ENCODE measurements at regions not wholly inside any gene's neighbourhood (a gene's known extent, or its start where the extent isn't known, plus 50 kb on each side); places are given as distances from the start of the nearest gene placed in this dataset.

- Mint-ChIP-seq H3K4me1 (peaks cover 18% of the 10 kb centered on the region), H3K36me3 (ENCODE audit: low read depth) (no peaks in the 10 kb centered on the region), H3K27me3 (peaks cover 18% of the 10 kb centered on the region), H3K4me3 (no peak overlapping the region), H3K9me3 (no peaks in the 10 kb centered on the region), H3K27ac (no peak overlapping the region)
- CTCF ChIA-PET, result no interaction called here
- no peak for DNase-seq
- POLR2A ChIA-PET, result no interaction called here
Observed at GRCh38 chr5:96340357-96340756, 92.7 kb downstream of the PCSK1 start.

- Mint-ChIP-seq H3K27me3 (peaks cover 18% of the 10 kb centered on the region), H3K4me1 (peaks cover 14% of the 10 kb centered on the region), H3K36me3 (ENCODE audit: low read depth) (no peaks in the 10 kb centered on the region), H3K4me3 (no peak overlapping the region), H3K9me3 (no peaks in the 10 kb centered on the region), H3K27ac (no peak overlapping the region)
- CTCF ChIA-PET, result interaction anchor here (1.6 kb wide), 1 partner anchor 473 kb away, joined by 3 read pairs; no protein-coding TSS in a partner anchor
- POLR2A ChIA-PET, result no interaction called here
- DNase-seq, result no peak
Observed at GRCh38 chr5:96339862-96340261, 93.2 kb downstream of the PCSK1 start.

GRCh38 chr5:96338624-96339415 lies 94.2 kb downstream of the PCSK1 start:
- no peak for DNase-seq
- POLR2A ChIA-PET, result no interaction called here
- CTCF ChIA-PET, result interaction anchor here (1.6 kb wide), 1 partner anchor 472 kb away, joined by 3 read pairs; no protein-coding TSS in a partner anchor
- H3K4me3 Mint-ChIP-seq, result no peak overlapping the region
- H3K9me3 Mint-ChIP-seq, result no peaks in the 10 kb centered on the region
- H3K4me1 Mint-ChIP-seq, result peaks cover 8% of the 10 kb centered on the region
- H3K36me3 Mint-ChIP-seq (ENCODE audit: low read depth), result no peaks in the 10 kb centered on the region
- H3K27ac Mint-ChIP-seq, result no peak overlapping the region
- peaks cover 16% of the 10 kb centered on the region for H3K27me3 Mint-ChIP-seq

DNA sequence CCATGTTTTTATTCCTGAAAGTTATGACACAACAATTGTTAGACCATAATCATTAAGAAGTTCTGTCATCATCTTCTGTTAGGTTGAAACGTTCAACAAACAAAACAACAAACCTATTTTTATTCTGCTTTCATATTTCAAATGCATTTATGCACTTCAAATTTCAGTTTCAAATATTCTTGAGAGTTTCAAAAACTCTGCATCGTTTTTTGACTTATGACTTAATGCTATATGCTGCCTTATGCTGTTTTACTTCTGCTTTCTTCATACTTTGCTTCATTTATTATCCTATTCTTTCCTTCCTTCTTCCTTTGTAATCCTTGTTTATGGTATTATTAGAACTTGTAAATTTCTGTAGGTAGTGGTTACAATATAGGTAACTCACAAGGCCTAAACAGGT lies 95.0 kb downstream of the PCSK1 start:
- no peaks in the 10 kb centered on the region for H3K9me3 Mint-ChIP-seq
- CTCF ChIA-PET, result interaction anchor here (1.6 kb wide), 1 partner anchor 471 kb away, joined by 3 read pairs; no protein-coding TSS in a partner anchor

GRCh38 chr5:96337048-96337781 lies 95.8 kb downstream of the PCSK1 start:
- Mint-ChIP-seq H3K27me3 (peaks cover 11% of the 10 kb centered on the region), H3K9me3 (no peaks in the 10 kb centered on the region), H3K27ac (no peak overlapping the region), H3K4me1 (peaks cover 8% of the 10 kb centered on the region), H3K36me3 (ENCODE audit: low read depth) (no peaks in the 10 kb centered on the region), H3K4me3 (no peak overlapping the region)
- DNase-seq, result no peak
- ChIA-PET POLR2A (no interaction called here), CTCF (interaction anchor here (0.7 to 2.0 kb wide), 8 partner anchors 8 to 556 kb away, joined by 3 to 8 read pairs (median 4); no protein-coding TSS in a partner anchor)

More for the DNA sequence above, 95.0 kb downstream of the PCSK1 start:
- peaks cover 12% of the 10 kb centered on the region for H3K27me3 Mint-ChIP-seq
- no peak overlapping the region for H3K27ac Mint-ChIP-seq
- no peaks in the 10 kb centered on the region for H3K36me3 Mint-ChIP-seq (ENCODE audit: low read depth)
- POLR2A ChIA-PET, result no interaction called here
- no peak for DNase-seq
- H3K4me1 Mint-ChIP-seq, result peaks cover 8% of the 10 kb centered on the region
- H3K4me3 Mint-ChIP-seq, result no peak overlapping the region

- no peak overlapping the region for H3K4me3 Mint-ChIP-seq
- peaks cover 8% of the 10 kb centered on the region for H3K4me1 Mint-ChIP-seq
- no peaks in the 10 kb centered on the region for H3K9me3 Mint-ChIP-seq
- ChIA-PET CTCF (interaction anchor here (0.7 to 2.1 kb wide), 15 partner anchors 9 to 555 kb away, joined by 3 to 10 read pairs (median 4); no protein-coding TSS in a partner anchor), POLR2A (no interaction called here)
- DNase-seq, result peak; percentile 73
- peaks cover 12% of the 10 kb centered on the region for H3K27me3 Mint-ChIP-seq
- H3K36me3 Mint-ChIP-seq (ENCODE audit: low read depth), result no peaks in the 10 kb centered on the region
- no peak overlapping the region for H3K27ac Mint-ChIP-seq
Observed at GRCh38 chr5:96336351-96336985, 96.6 kb downstream of the PCSK1 start.

GRCh38 chr5:96335873-96336272 lies 97.2 kb downstream of the PCSK1 start:
- Mint-ChIP-seq H3K9me3 (no peaks in the 10 kb centered on the region), H3K4me3 (no peak overlapping the region), H3K36me3 (ENCODE audit: low read depth) (no peaks in the 10 kb centered on the region), H3K27me3 (peaks cover 17% of the 10 kb centered on the region), H3K4me1 (peaks cover 8% of the 10 kb centered on the region), H3K27ac (no peak overlapping the region)
- ChIA-PET CTCF (interaction anchor here (1.0 to 2.1 kb wide), 11 partner anchors 9 to 555 kb away, joined by 3 to 10 read pairs (median 5); no protein-coding TSS in a partner anchor), POLR2A (no interaction called here)
- DNase-seq, result no peak

- Mint-ChIP-seq H3K4me3 (no peak overlapping the region), H3K27ac (no peak overlapping the region), H3K27me3 (peaks cover 22% of the 10 kb centered on the region), H3K4me1 (no peaks in the 10 kb centered on the region), H3K36me3 (ENCODE audit: low read depth) (no peaks in the 10 kb centered on the region), H3K9me3 (no peaks in the 10 kb centered on the region)
- ChIA-PET CTCF (interaction anchor here (0.7 to 1.5 kb wide), 3 partner anchors 11 to 818 kb away, joined by 3 read pairs; no protein-coding TSS in a partner anchor), POLR2A (no interaction called here)
- DNase-seq, result no peak
Observed at GRCh38 chr5:96333391-96333790, 99.7 kb downstream of the PCSK1 start.

- DNase-seq, result no peak
- Mint-ChIP-seq H3K27ac (no peak overlapping the region), H3K4me1 (no peaks in the 10 kb centered on the region), H3K9me3 (no peaks in the 10 kb centered on the region), H3K36me3 (ENCODE audit: low read depth) (no peaks in the 10 kb centered on the region), H3K27me3 (peaks cover 24% of the 10 kb centered on the region), H3K4me3 (no peak overlapping the region)
- POLR2A ChIA-PET, result no interaction called here
- CTCF ChIA-PET, result interaction anchor here (0.7 to 1.5 kb wide), 3 partner anchors 12 to 818 kb away, joined by 3 read pairs; no protein-coding TSS in a partner anchor
Observed at GRCh38 chr5:96332535-96333366, 100.3 kb downstream of the PCSK1 start.

- no peak overlapping the region for H3K27ac Mint-ChIP-seq
- ChIA-PET CTCF (no interaction called here), POLR2A (no interaction called here)
- no peaks in the 10 kb centered on the region for H3K9me3 Mint-ChIP-seq
- peaks cover 24% of the 10 kb centered on the region for H3K27me3 Mint-ChIP-seq
- no peak for DNase-seq
- H3K4me3 Mint-ChIP-seq, result no peak overlapping the region
- H3K36me3 Mint-ChIP-seq (ENCODE audit: low read depth), result no peaks in the 10 kb centered on the region
- no peaks in the 10 kb centered on the region for H3K4me1 Mint-ChIP-seq
Observed at GRCh38 chr5:96331681-96332361, 101.2 kb downstream of the PCSK1 start.

DNA sequence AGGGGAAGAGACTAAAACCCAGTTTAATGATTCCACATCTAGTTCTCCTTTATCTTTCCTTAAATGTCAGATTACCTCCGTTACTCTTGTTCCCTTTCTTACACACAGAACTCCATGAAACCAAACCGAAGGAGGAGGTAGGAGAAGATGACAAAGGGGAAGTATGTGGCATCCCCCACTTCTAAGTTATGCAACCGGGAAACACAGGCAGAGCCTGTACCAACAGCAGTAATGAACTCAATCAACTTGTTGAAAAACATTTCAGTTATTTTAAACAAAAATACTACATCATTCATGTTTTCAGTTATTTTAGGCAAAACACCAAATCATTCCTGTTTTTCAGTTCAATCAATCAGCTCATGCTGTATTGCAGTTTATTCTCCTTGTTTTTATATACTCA lies 101.8 kb downstream of the PCSK1 start:
- POLR2A ChIA-PET, result no interaction called here
- H3K36me3 Mint-ChIP-seq (ENCODE audit: low read depth), result no peaks in the 10 kb centered on the region
- peaks cover 24% of the 10 kb centered on the region for H3K27me3 Mint-ChIP-seq
- CTCF ChIA-PET, result interaction anchor here (1.2 kb wide), 1 partner anchor 13 kb away, joined by 3 read pairs; no protein-coding TSS in a partner anchor
- H3K9me3 Mint-ChIP-seq, result no peaks in the 10 kb centered on the region
- H3K27ac Mint-ChIP-seq, result no peak overlapping the region
- no peak for DNase-seq
- H3K4me3 Mint-ChIP-seq, result no peak overlapping the region
- no peaks in the 10 kb centered on the region for H3K4me1 Mint-ChIP-seq

Measured in activated CD4-positive, alpha-beta T cell treated with anti-CD3 and anti-CD28 coated beads, Interleukin-2, amount 10 ng/mL, durations not matched to agents 7 days and 5 days (primary cell).